WTC11 (cell line): ENCODE measurements at regions not wholly inside any gene's neighbourhood (a gene's known extent, or its start where the extent isn't known, plus 50 kb on each side); places are given as distances from the start of the nearest gene placed in this dataset.

Experiments used
- ARID4B ChIP-seq: sonication (generic); formaldehyde crosslinking; IDR thresholded peaks from 2 replicates; pipeline ENCODE4 v1.8.0; 2023; ENCODE audit warnings: missing genetic modification reagents, mild to moderate bottlenecking, borderline replicate concordance
- CBFB ChIP-seq: sonication (generic); formaldehyde crosslinking; IDR thresholded peaks from 2 replicates; pipeline ENCODE4 v1.8.1; 2022; ENCODE audit warnings: mild to moderate bottlenecking, low read depth, missing genetic modification reagents
- CTCF ChIP-seq: fragments of 200-600 bp; IDR thresholded peaks from 2 replicates; pipeline ENCODE4 v1.8.0; 2022; ENCODE audit warnings: antibody characterized with exemption
- MAX ChIP-seq: sonication (generic); formaldehyde crosslinking; IDR thresholded peaks from 2 replicates; pipeline ENCODE4 v1.8.0; 2022; ENCODE audit warnings: mild to moderate bottlenecking, missing genetic modification reagents
- NR1H2 ChIP-seq: sonication (generic); formaldehyde crosslinking; IDR thresholded peaks from 2 replicates; pipeline ENCODE4 v1.9.0; 2021; ENCODE audit warnings: mild to moderate bottlenecking, moderate library complexity, missing genetic modification reagents
- PRDM15 ChIP-seq: sonication (generic); formaldehyde crosslinking; IDR thresholded peaks from 2 replicates; pipeline ENCODE4 v1.8.0; 2022; ENCODE audit warnings: missing genetic modification reagents
- SMAD3 ChIP-seq: sonication (generic); formaldehyde crosslinking; IDR thresholded peaks from 2 replicates; pipeline ENCODE4 v1.8.0; 2022; ENCODE audit warnings: missing genetic modification reagents, mild to moderate bottlenecking, borderline replicate concordance
- USF2 ChIP-seq: sonication (generic); formaldehyde crosslinking; IDR thresholded peaks from 2 replicates; pipeline ENCODE4 v1.8.1; 2023; ENCODE audit warnings: mild to moderate bottlenecking, missing genetic modification reagents, moderate library complexity
- ZNF317 ChIP-seq: sonication (generic); formaldehyde crosslinking; IDR thresholded peaks from 2 replicates; pipeline ENCODE4 v1.8.1; 2023; ENCODE audit warnings: low read depth, mild to moderate bottlenecking, moderate library complexity, missing genetic modification reagents, borderline replicate concordance
- ZNF396 ChIP-seq: fragments of 250-450 bp; sonication (Bioruptor Pico); IDR thresholded peaks from 2 replicates; pipeline ENCODE4 v1.8.0; 2021; ENCODE audit warnings: mild to moderate bottlenecking, moderate library complexity, borderline replicate concordance

- TF ChIP-seq CTCF, result no peak
- TF ChIP-seq PRDM15 (CRISPR knock-in tag), result no peak
- no peak for TF ChIP-seq USF2 (CRISPR knock-in tag)
- TF ChIP-seq ARID4B, result no peak
- no peak for TF ChIP-seq CBFB (CRISPR knock-in tag)
- no peak for TF ChIP-seq SMAD3 (CRISPR knock-in tag)
- TF ChIP-seq ZNF396 (CRISPR knock-in tag), result no peak
- TF ChIP-seq ZNF317, result no peak
- no peak for TF ChIP-seq NR1H2 (CRISPR knock-in tag)
- TF ChIP-seq MAX (CRISPR knock-in tag), result no peak
These were observed 64.6 kb downstream of the KPNA2 start for GRCh38 chr17:68100000-68100641.
